NCI-H187 treated with DMSO at 0.1 percent for 48 hours (cell line): ENCODE measurements at regions not wholly inside any gene's neighbourhood (a gene's known extent, or its start where the extent isn't known, plus 50 kb on each side); places are given as distances from the start of the nearest gene placed in this dataset.
"Not testable (repeated sequence)": the region's sequence is repeated elsewhere in the genome, so short reads cannot be mapped to it uniquely, and the experiment has no call there.

Source experiments
- DNase-seq: peaks from one replicate; lab custom pipeline; 2025; lab: John Stamatoyannopoulos, UW

GRCh38 chr11:64428693-64429092 is 69.7 kb downstream of the RPS6KA4 start:
- DNase-seq, result no peak

GRCh38 chr11:64429970-64430369 is 71.0 kb downstream of the RPS6KA4 start:
- no peak for DNase-seq

- DNase-seq, result no peak
These were observed 71.7 kb downstream of the RPS6KA4 start for GRCh38 chr11:64430645-64431044.

- no peak for DNase-seq
These were observed 77.0 kb downstream of the RPS6KA4 start for GRCh38 chr11:64436000-64436399.

GRCh38 chr11:64437426-64437825 is 78.5 kb downstream of the RPS6KA4 start:
- no peak for DNase-seq

- no peak for DNase-seq
These were observed 80.2 kb downstream of the RPS6KA4 start for GRCh38 chr11:64438986-64439771.

- DNase-seq, result not testable (repeated sequence)
These were observed 81.0 kb downstream of the RPS6KA4 start for GRCh38 chr11:64439772-64440491.

GRCh38 chr11:64441127-64441526 is 82.2 kb downstream of the RPS6KA4 start:
- no peak for DNase-seq

- DNase-seq, result no peak
These were observed 84.0 kb downstream of the RPS6KA4 start for GRCh38 chr11:64443001-64443400.

GRCh38 chr11:64444838-64445441 is 86.0 kb downstream of the RPS6KA4 start:
- no peak for DNase-seq

GRCh38 chr11:64445651-64446050 is 86.7 kb downstream of the RPS6KA4 start:
- no peak for DNase-seq

GRCh38 chr11:64447831-64448598 is 89.1 kb downstream of the RPS6KA4 start:
- DNase-seq, result no peak

GRCh38 chr11:64448599-64449380 is 89.8 kb downstream of the RPS6KA4 start:
- no peak for DNase-seq

GRCh38 chr11:64449381-64450167 is 90.6 kb downstream of the RPS6KA4 start:
- peak; percentile 11 for DNase-seq

- no peak for DNase-seq
These were observed 91.2 kb downstream of the RPS6KA4 start for GRCh38 chr11:64450168-64450560.

GRCh38 chr11:64451856-64452255 is 92.9 kb downstream of the RPS6KA4 start:
- no peak for DNase-seq

- no peak for DNase-seq
These were observed 94.5 kb downstream of the RPS6KA4 start for GRCh38 chr11:64453466-64453865.

- no peak for DNase-seq
These were observed 96.7 kb downstream of the RPS6KA4 start for GRCh38 chr11:64455456-64456261.

- DNase-seq, result no peak
These were observed 97.8 kb downstream of the RPS6KA4 start for GRCh38 chr11:64456509-64457320.
